NCI-H1436 treated with DMSO at 0.1 percent for 48 hours (cell line): ENCODE measurements at regions not wholly inside any gene's neighbourhood (a gene's known extent, or its start where the extent isn't known, plus 50 kb on each side); places are given as distances from the start of the nearest gene placed in this dataset.
"Not testable (repeated sequence)": the region's sequence is repeated elsewhere in the genome, so short reads cannot be mapped to it uniquely, and the experiment has no call there.

Source experiments
- DNase-seq: peaks from one replicate; lab custom pipeline; 2025; lab: John Stamatoyannopoulos, UW

- DNase-seq = no peak
These were observed 326.7 kb downstream of the SUCLG1 start for GRCh38 chr2:84132370-84132769.

- DNase-seq = no peak
These were observed 327.7 kb downstream of the SUCLG1 start for GRCh38 chr2:84131278-84131830.

GRCh38 chr2:84129018-84129417, 330.1 kb downstream of the SUCLG1 start:
- no peak for DNase-seq

- DNase-seq = not testable (repeated sequence)
These were observed 331.3 kb downstream of the SUCLG1 start for GRCh38 chr2:84127812-84128211.

- no peak for DNase-seq
These were observed 332.6 kb downstream of the SUCLG1 start for GRCh38 chr2:84126530-84126929.

- no peak for DNase-seq
These were observed 333.0 kb downstream of the SUCLG1 start for GRCh38 chr2:84126084-84126483.

- DNase-seq = no peak
These were observed 342.9 kb downstream of the SUCLG1 start for GRCh38 chr2:84116143-84116542.

GRCh38 chr2:84115173-84115857, 343.8 kb downstream of the SUCLG1 start:
- no peak for DNase-seq

- not testable (repeated sequence) for DNase-seq
These were observed 355.1 kb downstream of the SUCLG1 start for GRCh38 chr2:84103816-84104527.

GRCh38 chr2:84102274-84102673, 356.8 kb downstream of the SUCLG1 start:
- DNase-seq = no peak

GRCh38 chr2:84088656-84089055, 370.4 kb downstream of the SUCLG1 start:
- no peak for DNase-seq

GRCh38 chr2:84085562-84085961, 373.5 kb downstream of the SUCLG1 start:
- DNase-seq = no peak

- DNase-seq = no peak
These were observed 374.2 kb downstream of the SUCLG1 start for GRCh38 chr2:84084856-84085255.

- DNase-seq = no peak
These were observed 375.1 kb downstream of the SUCLG1 start for GRCh38 chr2:84083984-84084383.

GRCh38 chr2:84078471-84078870, 380.6 kb downstream of the SUCLG1 start:
- no peak for DNase-seq

GRCh38 chr2:84077496-84077895, 381.6 kb downstream of the SUCLG1 start:
- no peak for DNase-seq

- DNase-seq = no peak
These were observed 388.0 kb downstream of the SUCLG1 start for GRCh38 chr2:84071050-84071449.

- no peak for DNase-seq
These were observed 393.2 kb downstream of the SUCLG1 start for GRCh38 chr2:84065857-84066256.

GRCh38 chr2:84057917-84058560, 401.0 kb downstream of the SUCLG1 start:
- no peak for DNase-seq

GRCh38 chr2:84055816-84056215, 403.3 kb downstream of the SUCLG1 start:
- DNase-seq = no peak

GRCh38 chr2:84054577-84054976, 404.5 kb downstream of the SUCLG1 start:
- not testable (repeated sequence) for DNase-seq

GRCh38 chr2:84052913-84053312, 406.2 kb downstream of the SUCLG1 start:
- DNase-seq = no peak

GRCh38 chr2:84052043-84052442, 407.0 kb downstream of the SUCLG1 start:
- DNase-seq = no peak
